Endothelial cell (in vitro differentiated cells): ENCODE measurements at regions not wholly inside any gene's neighbourhood (a gene's known extent, or its start where the extent isn't known, plus 50 kb on each side); places are given as distances from the start of the nearest gene placed in this dataset.

Experiments used
- DNase-seq: peaks from one replicate; pipeline ENCODE4 v3.0.0; 2021; ENCODE audit warnings: low spot score
- H3K27ac Mint-ChIP-seq: one replicate; pipeline ENCODE4 v1.8.0; 2021; ENCODE audit warnings: mixed read lengths, inconsistent platforms; ENCODE audit not compliant: unreplicated experiment
- H3K27me3 Mint-ChIP-seq: one replicate; pipeline ENCODE4 v1.8.0; 2021; ENCODE audit warnings: mild to moderate bottlenecking, moderate library complexity, mixed read lengths, inconsistent platforms; ENCODE audit not compliant: unreplicated experiment
- H3K36me3 Mint-ChIP-seq: one replicate; pipeline ENCODE4 v1.8.0; 2021; ENCODE audit warnings: mild to moderate bottlenecking, low read depth, mixed read lengths, inconsistent platforms; ENCODE audit not compliant: unreplicated experiment
- H3K4me1 Mint-ChIP-seq: one replicate; pipeline ENCODE4 v1.8.0; 2021; ENCODE audit warnings: mild to moderate bottlenecking, mixed read lengths, inconsistent platforms; ENCODE audit not compliant: unreplicated experiment
- H3K4me3 Mint-ChIP-seq: one replicate; pipeline ENCODE4 v1.8.0; 2021; ENCODE audit warnings: mild to moderate bottlenecking, mixed read lengths, inconsistent platforms; ENCODE audit not compliant: unreplicated experiment
- H3K9me3 Mint-ChIP-seq: one replicate; pipeline ENCODE4 v1.8.0; 2021; ENCODE audit warnings: mixed read lengths, inconsistent platforms; ENCODE audit not compliant: unreplicated experiment
- CTCF ChIP-seq: fragments of 200-600 bp; sonication (generic); IDR thresholded peaks from one replicate; pipeline ENCODE4 v1.5.0; 2021; ENCODE audit warnings: antibody characterized with exemption; ENCODE audit not compliant: unreplicated experiment

- Mint-ChIP-seq H3K4me1 (peaks cover 16% of the 10 kb centered on the region), H3K27ac (no peak overlapping the region)
Measured at GRCh38 chrX:150012647-150013381, 74.5 kb upstream of the EOLA2 start.

GRCh38 chrX:150014525-150014924 lies 76.2 kb upstream of the EOLA2 start:
- Mint-ChIP-seq H3K9me3 (no peaks in the 10 kb centered on the region), H3K27me3 (peaks cover 2% of the 10 kb centered on the region), H3K36me3 (no peaks in the 10 kb centered on the region), H3K4me1 (peaks cover 15% of the 10 kb centered on the region), H3K4me3 (no peak overlapping the region), H3K27ac (no peak overlapping the region)
- TF ChIP-seq CTCF: no peak
- DNase-seq: no peak

More at GRCh38 chrX:150012647-150013381, 74.5 kb upstream of the EOLA2 start:
- Mint-ChIP-seq H3K36me3 (peaks cover 3% of the 10 kb centered on the region), H3K4me3 (no peak overlapping the region), H3K27me3 (peaks cover 2% of the 10 kb centered on the region), H3K9me3 (no peaks in the 10 kb centered on the region)
- no peak for DNase-seq
- TF ChIP-seq CTCF: no peak

GRCh38 chrX:150017868-150018267 lies 79.6 kb upstream of the EOLA2 start:
- DNase-seq: no peak
- H3K4me1 Mint-ChIP-seq: peaks cover 8% of the 10 kb centered on the region
- H3K9me3 Mint-ChIP-seq: no peaks in the 10 kb centered on the region
- H3K27me3 Mint-ChIP-seq: peaks cover 2% of the 10 kb centered on the region
- H3K27ac Mint-ChIP-seq: no peak overlapping the region
- no peaks in the 10 kb centered on the region for H3K36me3 Mint-ChIP-seq
- TF ChIP-seq CTCF: no peak
- no peak overlapping the region for H3K4me3 Mint-ChIP-seq

GRCh38 chrX:150018931-150019361 lies 80.7 kb upstream of the EOLA2 start:
- DNase-seq: no peak
- Mint-ChIP-seq H3K4me1 (peaks cover 5% of the 10 kb centered on the region), H3K27me3 (no peaks in the 10 kb centered on the region), H3K4me3 (no peak overlapping the region), H3K36me3 (no peaks in the 10 kb centered on the region), H3K9me3 (no peaks in the 10 kb centered on the region), H3K27ac (no peak overlapping the region)
- TF ChIP-seq CTCF: no peak

- DNase-seq: no peak
- Mint-ChIP-seq H3K9me3 (no peaks in the 10 kb centered on the region), H3K27me3 (no peaks in the 10 kb centered on the region), H3K27ac (no peak overlapping the region), H3K4me3 (no peak overlapping the region), H3K4me1 (no peaks in the 10 kb centered on the region), H3K36me3 (peaks cover 4% of the 10 kb centered on the region)
- no peak for TF ChIP-seq CTCF
Measured at GRCh38 chrX:150028692-150029091, 90.4 kb upstream of the EOLA2 start.
